Liver (tissue), 8 donors: ENCODE measurements at regions not wholly inside any gene's neighbourhood (a gene's known extent, or its start where the extent isn't known, plus 50 kb on each side); places are given as distances from the start of the nearest gene placed in this dataset.

ENCODE experiments used
- DNase-seq: peaks from one replicate; pipeline ENCODE4 v3.0.0-alpha.2; 2017; ENCODE audit warnings: low spot score
- H3K27ac ChIP-seq, 2 donors: one replicate each; pipeline ENCODE4 v1.7.0; 2013; ENCODE audit warnings: inconsistent platforms in 2 of 2, low read length in 2 of 2, control low read depth in 1 of 2, low read depth in 1 of 2, mild to moderate bottlenecking in 1 of 2
- H3K27me3 ChIP-seq, 4 donors: one replicate each; pipeline versions ENCODE4 v1.6.1 to v1.7.0; 2013; ENCODE audit warnings: low read length in 3 of 4, inconsistent platforms in 1 of 4, mild to moderate bottlenecking in 1 of 4, moderate library complexity in 1 of 4; ENCODE audit not compliant: control insufficient read depth in 4 of 4, insufficient read depth in 4 of 4
- H3K36me3 ChIP-seq, 4 donors: one replicate each; pipeline versions ENCODE4 v1.6.1 to v1.7.0; 2013; ENCODE audit warnings: low read length in 3 of 4, mild to moderate bottlenecking in 3 of 4, low read depth in 1 of 4, moderate library complexity in 1 of 4; ENCODE audit not compliant: control insufficient read depth in 4 of 4, insufficient read depth in 3 of 4
- H3K4me1 ChIP-seq, 4 donors: one replicate each; pipeline versions ENCODE4 v1.6.1 to v1.7.0; 2013; ENCODE audit warnings: low read length in 3 of 4, mild to moderate bottlenecking in 3 of 4, moderate library complexity in 1 of 4; ENCODE audit not compliant: control insufficient read depth in 4 of 4, insufficient read depth in 4 of 4
- H3K4me3 ChIP-seq, 3 donors: one replicate each; pipeline versions ENCODE4 v1.6.1 to v1.7.0; 2013; ENCODE audit warnings: low read length in 3 of 3, control low read depth in 1 of 3, low read depth in 1 of 3, mild to moderate bottlenecking in 1 of 3
- H3K9ac ChIP-seq, 2 donors: one replicate each; pipeline ENCODE4 v1.7.0; 2013; ENCODE audit warnings: low read length in 2 of 2, mild to moderate bottlenecking in 2 of 2, moderate library complexity in 2 of 2, control low read depth in 1 of 2, low read depth in 1 of 2
- H3K9me3 ChIP-seq, 4 donors: one replicate each; pipeline versions ENCODE4 v1.6.1 to v1.7.0; 2013; ENCODE audit warnings: low read length in 3 of 4; ENCODE audit not compliant: control insufficient read depth in 4 of 4
- ATF3 ChIP-seq: IDR thresholded peaks from 2 replicates; pipeline ENCODE4 v1.6.1; 2016; ENCODE audit warnings: antibody characterized with exemption
- CTCF ChIP-seq: fragments of 150-350 bp; IDR thresholded peaks from 2 replicates; pipeline ENCODE4 v1.5.1; 2017; ENCODE audit warnings: improper control_type of control experiment, low read depth, low read length; ENCODE audit not compliant: missing input control
- EGR1 ChIP-seq, 2 donors: IDR thresholded peaks; 2 replicates each; pipeline ENCODE4 v1.6.1; 2016 to 2018; ENCODE audit warnings: antibody characterized with exemption in 2 of 2, low read depth in 2 of 2
- FOXA1 ChIP-seq: IDR thresholded peaks from 2 replicates; pipeline ENCODE4 v1.6.1; 2016; ENCODE audit warnings: antibody characterized with exemption
- FOXA2 ChIP-seq: IDR thresholded peaks from 2 replicates; pipeline ENCODE4 v1.6.1; 2016; ENCODE audit warnings: antibody characterized with exemption
- GABPA ChIP-seq, 2 donors: IDR thresholded peaks in 1 of 2; conservative IDR thresholded peaks in 1 of 2; 2 replicates each; pipeline ENCODE4 v1.6.1; 2016; ENCODE audit warnings: antibody characterized with exemption in 2 of 2, mild to moderate bottlenecking in 1 of 2, moderate library complexity in 1 of 2
- HNF4A ChIP-seq, 2 donors: conservative IDR thresholded peaks; 2 replicates each; pipeline ENCODE4 v1.6.1; 2016; ENCODE audit warnings: antibody characterized with exemption in 2 of 2, mild to moderate bottlenecking in 2 of 2
- HNF4G ChIP-seq: IDR thresholded peaks from 2 replicates; pipeline ENCODE4 v1.6.1; 2016; ENCODE audit warnings: antibody characterized with exemption
- JUND ChIP-seq, 2 donors: IDR thresholded peaks; 2 replicates each; pipeline ENCODE4 v1.6.1; 2016; ENCODE audit warnings: antibody characterized with exemption in 2 of 2
- MAX ChIP-seq: IDR thresholded peaks from 2 replicates; pipeline ENCODE4 v1.6.1; 2016; ENCODE audit warnings: antibody characterized with exemption
- NR2F2 ChIP-seq: IDR thresholded peaks from 2 replicates; pipeline ENCODE4 v1.6.1; 2016; ENCODE audit warnings: antibody characterized with exemption
- RAD21 ChIP-seq, 2 donors: IDR thresholded peaks; 2 replicates each; pipeline ENCODE4 v1.6.1; 2016; ENCODE audit warnings: antibody characterized with exemption in 2 of 2, mild to moderate bottlenecking in 2 of 2
- REST ChIP-seq: IDR thresholded peaks from 2 replicates; pipeline ENCODE4 v1.6.1; 2016; ENCODE audit warnings: antibody characterized with exemption, mild to moderate bottlenecking
- RXRA ChIP-seq, 2 donors: IDR thresholded peaks; 2 replicates each; pipeline ENCODE4 v1.6.1; 2017 to 2018; ENCODE audit warnings: antibody characterized with exemption in 2 of 2, mild to moderate bottlenecking in 1 of 2
- SP1 ChIP-seq: IDR thresholded peaks from 2 replicates; pipeline ENCODE4 v1.6.1; 2018; ENCODE audit warnings: antibody characterized with exemption, mild to moderate bottlenecking
- TAF1 ChIP-seq: conservative IDR thresholded peaks from 2 replicates; pipeline ENCODE4 v1.6.1; 2016; ENCODE audit warnings: antibody characterized with exemption, mild to moderate bottlenecking
- ZBTB33 ChIP-seq: IDR thresholded peaks from 2 replicates; pipeline ENCODE4 v1.6.1; 2016; ENCODE audit warnings: antibody characterized with exemption
- WGBS: extraction: QIAGEN DNeasy Blood & Tissue Kit; methylation state at CpG from one replicate; pipeline ENCODE4 v1.1.7; 2013; 5-methylcytosine and 5-hydroxymethylcytosine counted together
- donor health status: healthy.
- donor health status: healthy.
- donor health status: healthy.
- donor health status: healthy.
- donor health status: healthy.

GRCh38 chr3:102905811-102906210 lies 471.0 kb downstream of the ZPLD1 start:
- Histone ChIP-seq H3K9ac (no peak overlapping the region), H3K27me3 (no peaks in the 10 kb centered on the region), H3K36me3 (no peaks in the 10 kb centered on the region), H3K9me3 (no peaks in the 10 kb centered on the region), H3K27ac (no peak overlapping the region), H3K4me1 (no peaks in the 10 kb centered on the region), H3K4me3 (no peak overlapping the region)
- TF ChIP-seq EGR1 (IDR thresholded peaks at IDR 0.05; ENCODE audit: low read depth in 2 of 2) = no peak
- TF ChIP-seq TAF1 = no peak
- TF ChIP-seq ZBTB33 = no peak
- TF ChIP-seq SP1 = no peak
- TF ChIP-seq NR2F2 = no peak
- TF ChIP-seq FOXA2 = no peak
- TF ChIP-seq ATF3 = no peak
- TF ChIP-seq HNF4A (conservative IDR thresholded peaks at IDR 0.05) = no peak
- TF ChIP-seq RXRA (IDR thresholded peaks at IDR 0.05) = no peak
- no peak for TF ChIP-seq RAD21 (IDR thresholded peaks at IDR 0.05)
- no peak for TF ChIP-seq JUND (IDR thresholded peaks at IDR 0.05)
- TF ChIP-seq HNF4G = no peak
- TF ChIP-seq GABPA (IDR thresholded peaks at IDR 0.05 in 1 of 2, conservative IDR thresholded peaks at IDR 0.05 in 1 of 2) = no peak
- no peak for TF ChIP-seq REST
- WGBS = 90% methylated on average over 2 of the region's 2 CpGs
- DNase-seq = no peak

- Histone ChIP-seq H3K9ac (no peak overlapping the region), H3K36me3 (no peaks in the 10 kb centered on the region), H3K27ac (no peak overlapping the region), H3K9me3 (no peaks in the 10 kb centered on the region), H3K4me1 (no peaks in the 10 kb centered on the region), H3K4me3 (no peak overlapping the region), H3K27me3 (no peaks in the 10 kb centered on the region)
- no peak for DNase-seq
- no peak for TF ChIP-seq REST
- TF ChIP-seq RAD21 (IDR thresholded peaks at IDR 0.05) = no peak
- TF ChIP-seq FOXA1 = no peak
- TF ChIP-seq ZBTB33 = no peak
- no peak for TF ChIP-seq EGR1 (IDR thresholded peaks at IDR 0.05; ENCODE audit: low read depth in 2 of 2)
- no peak for TF ChIP-seq MAX
- TF ChIP-seq CTCF = no peak
- TF ChIP-seq JUND (IDR thresholded peaks at IDR 0.05) = no peak
- WGBS = 94% methylated on average over 1 of the region's 1 CpG
Observed at GRCh38 chr3:102906818-102907217, 472.0 kb downstream of the ZPLD1 start.
